H9 (cell line): ENCODE measurements at regions not wholly inside any gene's neighbourhood (a gene's known extent, or its start where the extent isn't known, plus 50 kb on each side); places are given as distances from the start of the nearest gene placed in this dataset.

ENCODE experiments used
- DNase-seq: peaks from one replicate; pipeline ENCODE4 v3.0.0-alpha.2; 2017
- H2AFZ ChIP-seq: one replicate; pipeline ENCODE4 v1.6.1; 2013; ENCODE audit warnings: mild to moderate bottlenecking, low read length, control low read depth, moderate library complexity
- H2AK5ac ChIP-seq: 2 replicates; pipeline ENCODE4 v1.6.1; 2013; ENCODE audit warnings: low read length, control low read depth, mixed read lengths; ENCODE audit not compliant: insufficient read length
- H2BK120ac ChIP-seq: one replicate; pipeline ENCODE4 v1.6.1; 2013; ENCODE audit warnings: low read depth, mild to moderate bottlenecking, low read length, control low read depth, inconsistent platforms; ENCODE audit not compliant: poor library complexity, severe bottlenecking
- H2BK12ac ChIP-seq: 2 replicates; pipeline ENCODE4 v1.6.1; 2013; ENCODE audit warnings: low read length, control low read depth, mixed read lengths, low read depth; ENCODE audit not compliant: insufficient read length
- H2BK15ac ChIP-seq: 2 replicates; pipeline ENCODE4 v1.6.1; 2013; ENCODE audit warnings: low read depth, low read length, control low read depth
- H2BK20ac ChIP-seq: one replicate; pipeline ENCODE4 v1.6.1; 2013; ENCODE audit warnings: low read depth, mild to moderate bottlenecking, low read length, control low read depth, inconsistent platforms; ENCODE audit not compliant: poor library complexity, severe bottlenecking
- H2BK5ac ChIP-seq: 2 replicates; pipeline ENCODE4 v1.6.1; 2013; ENCODE audit warnings: low read length, control low read depth, mixed read lengths; ENCODE audit not compliant: insufficient read length
- H3K14ac ChIP-seq: 2 replicates; pipeline ENCODE4 v1.6.1; 2013; ENCODE audit warnings: low read length, control low read depth; ENCODE audit not compliant: insufficient read depth
- H3K18ac ChIP-seq: 2 replicates; pipeline ENCODE4 v1.6.1; 2013; ENCODE audit warnings: low read depth, mild to moderate bottlenecking, mixed read lengths, low read length, control low read depth; ENCODE audit not compliant: insufficient read length
- H3K23ac ChIP-seq: 2 replicates; pipeline ENCODE4 v1.6.1; 2013; ENCODE audit warnings: low read length, control low read depth, mixed read lengths, low read depth; ENCODE audit not compliant: insufficient read length
- H3K23me2 ChIP-seq: 2 replicates; pipeline ENCODE4 v1.6.1; 2013; ENCODE audit warnings: low read depth, mild to moderate bottlenecking, mixed read lengths, low read length, control low read depth; ENCODE audit not compliant: insufficient read length, poor library complexity, severe bottlenecking
- H3K27ac ChIP-seq: 2 replicates; pipeline ENCODE4 v1.5.1; 2013; ENCODE audit warnings: low read length, control low read depth, mixed read lengths, low read depth; ENCODE audit not compliant: insufficient read length
- H3K27me3 ChIP-seq: 2 replicates; pipeline ENCODE4 v1.6.1; 2013; ENCODE audit warnings: low read length, control low read depth, inconsistent platforms; ENCODE audit not compliant: insufficient read depth
- H3K4ac ChIP-seq: 2 replicates; pipeline ENCODE4 v1.6.1; 2013; ENCODE audit warnings: low read depth, mild to moderate bottlenecking, control low read depth, inconsistent platforms, low read length, moderate library complexity
- H3K4me1 ChIP-seq: 2 replicates; pipeline ENCODE4 v1.6.1; 2013; ENCODE audit warnings: low read length, control low read depth, inconsistent platforms; ENCODE audit not compliant: insufficient read depth
- H3K4me2 ChIP-seq: 2 replicates; pipeline ENCODE4 v1.6.1; 2013; ENCODE audit warnings: low read length, control low read depth, mixed read lengths; ENCODE audit not compliant: insufficient read length, insufficient read depth
- H3K56ac ChIP-seq: 2 replicates; pipeline ENCODE4 v1.6.1; 2013; ENCODE audit warnings: low read depth, mild to moderate bottlenecking, mixed read lengths, low read length, control low read depth; ENCODE audit not compliant: insufficient read length
- H3K79me1 ChIP-seq: 2 replicates; pipeline ENCODE4 v1.6.1; 2013; ENCODE audit warnings: low read depth, mild to moderate bottlenecking, moderate library complexity, low read length, control low read depth, inconsistent platforms; ENCODE audit not compliant: insufficient read depth, poor library complexity, severe bottlenecking
- H3K79me2 ChIP-seq: 2 replicates; pipeline ENCODE4 v1.6.1; 2013; ENCODE audit warnings: low read length, control low read depth, inconsistent platforms; ENCODE audit not compliant: insufficient read depth
- H3K9ac ChIP-seq: 2 replicates; pipeline ENCODE4 v1.6.1; 2013; ENCODE audit warnings: low read length, control low read depth, mixed read lengths; ENCODE audit not compliant: insufficient read length; ENCODE audit errors: extremely low read depth
- H3K9me3 ChIP-seq: one replicate; pipeline ENCODE4 v1.6.1; 2013; ENCODE audit warnings: low read depth, low read length, inconsistent platforms; ENCODE audit not compliant: control insufficient read depth
- H3T11ph ChIP-seq: one replicate; pipeline ENCODE4 v1.6.1; 2013; ENCODE audit warnings: mild to moderate bottlenecking, low read length, control low read depth, inconsistent platforms
- H4K20me1 ChIP-seq: one replicate; pipeline ENCODE4 v1.6.1; 2013; ENCODE audit not compliant: control insufficient read depth, insufficient read length, insufficient read depth
- H4K5ac ChIP-seq: 2 replicates; pipeline ENCODE4 v1.6.1; 2013; ENCODE audit warnings: low read depth, mild to moderate bottlenecking, mixed read lengths, low read length, control low read depth; ENCODE audit not compliant: insufficient read length
- H4K8ac ChIP-seq: replicated peaks from 2 replicates; pipeline ENCODE4 v1.6.1; 2013; ENCODE audit warnings: low read length, control low read depth, mixed read lengths, low read depth; ENCODE audit not compliant: insufficient read length
- H4K91ac ChIP-seq: 2 replicates; pipeline ENCODE4 v1.6.1; 2013; ENCODE audit warnings: low read depth, mild to moderate bottlenecking, moderate library complexity, mixed read lengths, low read length, control low read depth; ENCODE audit not compliant: insufficient read length
- H3K27ac Mint-ChIP-seq, 3 experiments: 2 replicates in 2 of 3; 3 replicates in 1 of 3; pipeline ENCODE4 v1.8.0; 2020 to 2021; ENCODE audit warnings: mixed read lengths in 3 of 3, mild to moderate bottlenecking in 1 of 3, moderate library complexity in 1 of 3
- H3K27me3 Mint-ChIP-seq: 2 replicates; pipeline ENCODE4 v1.8.0; 2021; ENCODE audit warnings: low read depth, mild to moderate bottlenecking, moderate library complexity, mixed read lengths
- H3K36me3 Mint-ChIP-seq, 3 experiments: 2 replicates in 2 of 3; 3 replicates in 1 of 3; pipeline ENCODE4 v1.8.0; 2020 to 2021; ENCODE audit warnings: low read depth in 3 of 3, mixed read lengths in 3 of 3; ENCODE audit not compliant: insufficient read depth in 1 of 3
- H3K4me1 Mint-ChIP-seq, 2 experiments: 2 replicates each; pipeline ENCODE4 v1.8.0; 2020; ENCODE audit warnings: mixed read lengths in 2 of 2
- H3K4me3 Mint-ChIP-seq, 2 experiments: 2 replicates in 1 of 2; 3 replicates in 1 of 2; pipeline ENCODE4 v1.8.0; 2020 to 2021; ENCODE audit warnings: mild to moderate bottlenecking in 2 of 2, mixed read lengths in 2 of 2, moderate library complexity in 1 of 2
- H3K9me3 Mint-ChIP-seq, 2 experiments: 2 replicates in 1 of 2; 3 replicates in 1 of 2; pipeline ENCODE4 v1.8.0; 2020; ENCODE audit warnings: mild to moderate bottlenecking in 2 of 2, mixed read lengths in 2 of 2, moderate library complexity in 1 of 2
- WGBS: extraction: QIAGEN DNeasy Blood & Tissue Kit; methylation state at CpG from one replicate; pipeline ENCODE4 v1.1.7; 2013; ENCODE audit warnings: missing lambda C conversion rate, low lambda C conversion rate, mixed read lengths; ENCODE audit not compliant: insufficient read length; ENCODE audit errors: extremely low coverage; 5-methylcytosine and 5-hydroxymethylcytosine counted together
- TF ChIP-seq, protein P1 (sequence below): fragments of 200-600 bp; sonication (generic); conservative IDR thresholded peaks from 3 replicates; pipeline ENCODE4 v1.8.0; 2021; ENCODE audit warnings: antibody characterized with exemption, mild to moderate bottlenecking

DNA sequence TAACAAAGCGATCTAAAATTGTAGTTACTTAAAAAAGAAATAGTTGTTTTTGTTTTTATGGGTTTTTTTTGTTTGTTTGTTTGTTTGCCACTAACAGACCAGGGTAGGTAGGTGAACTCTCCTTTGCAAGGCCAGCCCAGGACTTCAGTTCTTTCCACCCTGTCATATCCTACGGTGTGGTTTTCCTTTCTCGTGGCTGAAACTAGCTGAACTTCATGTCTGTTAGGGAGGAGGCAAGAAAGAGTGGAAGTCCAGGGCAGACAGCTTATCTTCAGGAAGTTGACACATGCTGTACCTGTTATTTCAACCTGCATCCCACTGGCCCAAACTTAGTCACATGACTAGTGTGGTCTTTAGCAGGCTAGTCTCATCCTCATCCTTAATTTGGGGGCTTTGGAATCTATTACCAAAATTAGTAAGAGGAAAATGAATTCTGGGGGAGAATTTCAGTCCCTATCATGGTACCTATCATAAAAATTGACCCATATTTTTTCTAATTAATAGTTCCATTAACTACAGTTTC lies 62.9 kb upstream of the LRRC7 start:
- TF ChIP-seq, protein P1, sequence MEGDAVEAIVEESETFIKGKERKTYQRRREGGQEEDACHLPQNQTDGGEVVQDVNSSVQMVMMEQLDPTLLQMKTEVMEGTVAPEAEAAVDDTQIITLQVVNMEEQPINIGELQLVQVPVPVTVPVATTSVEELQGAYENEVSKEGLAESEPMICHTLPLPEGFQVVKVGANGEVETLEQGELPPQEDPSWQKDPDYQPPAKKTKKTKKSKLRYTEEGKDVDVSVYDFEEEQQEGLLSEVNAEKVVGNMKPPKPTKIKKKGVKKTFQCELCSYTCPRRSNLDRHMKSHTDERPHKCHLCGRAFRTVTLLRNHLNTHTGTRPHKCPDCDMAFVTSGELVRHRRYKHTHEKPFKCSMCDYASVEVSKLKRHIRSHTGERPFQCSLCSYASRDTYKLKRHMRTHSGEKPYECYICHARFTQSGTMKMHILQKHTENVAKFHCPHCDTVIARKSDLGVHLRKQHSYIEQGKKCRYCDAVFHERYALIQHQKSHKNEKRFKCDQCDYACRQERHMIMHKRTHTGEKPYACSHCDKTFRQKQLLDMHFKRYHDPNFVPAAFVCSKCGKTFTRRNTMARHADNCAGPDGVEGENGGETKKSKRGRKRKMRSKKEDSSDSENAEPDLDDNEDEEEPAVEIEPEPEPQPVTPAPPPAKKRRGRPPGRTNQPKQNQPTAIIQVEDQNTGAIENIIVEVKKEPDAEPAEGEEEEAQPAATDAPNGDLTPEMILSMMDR: no peak
- 100% methylated on average over 1 of the region's 3 CpGs for WGBS

More for the DNA sequence above, 62.9 kb upstream of the LRRC7 start:
- no peak for DNase-seq
- no peaks in the 10 kb centered on the region; the same call in 1 of the 2 replicates for H3K4me1 ChIP-seq
- no peaks in the 10 kb centered on the region for H3K36me3 Mint-ChIP-seq
- no peak overlapping the region for H3K23ac ChIP-seq
- no peak overlapping the region for H2AK5ac ChIP-seq
- H3K27ac ChIP-seq: no peak overlapping the region
- no peak overlapping the region for H4K5ac ChIP-seq
- no peak overlapping the region for H3K56ac ChIP-seq
- no peak overlapping the region for H2BK120ac ChIP-seq
- H4K91ac ChIP-seq: no peak overlapping the region
- H3K9ac ChIP-seq: no peak overlapping the region
- H2BK15ac ChIP-seq: no peak overlapping the region
- no peak overlapping the region for H3K14ac ChIP-seq
- no peak overlapping the region for H3T11ph ChIP-seq
- no peaks in the 10 kb centered on the region for H3K27me3 Mint-ChIP-seq
- H2BK20ac ChIP-seq: no peak overlapping the region
- H2BK5ac ChIP-seq: no peak overlapping the region
- no peak overlapping the region for H3K27ac Mint-ChIP-seq
- no peak overlapping the region for H2AFZ ChIP-seq
- H4K20me1 ChIP-seq: no peaks in the 10 kb centered on the region
- H3K27me3 ChIP-seq: no peaks in the 10 kb centered on the region
- no peaks in the 10 kb centered on the region for H3K23me2 ChIP-seq
- H3K4me3 Mint-ChIP-seq: no peak overlapping the region
- no peak overlapping the region for H3K18ac ChIP-seq
- H4K8ac ChIP-seq: no peak overlapping the region
- H3K4me1 Mint-ChIP-seq: no peaks in the 10 kb centered on the region; a peak in 1 of 4 replicates
- H3K79me1 ChIP-seq: no peaks in the 10 kb centered on the region
- no peak overlapping the region for H3K4ac ChIP-seq
- no peak overlapping the region for H2BK12ac ChIP-seq
- H3K79me2 ChIP-seq: no peaks in the 10 kb centered on the region
- no peak overlapping the region for H3K4me2 ChIP-seq
- H3K9me3 ChIP-seq: no peaks in the 10 kb centered on the region
- no peaks in the 10 kb centered on the region for H3K9me3 Mint-ChIP-seq
